ENCODE measurements at regions not wholly inside any gene's neighbourhood (a gene's known extent, or its start where the extent isn't known, plus 50 kb on each side); places are given as distances from the start of the nearest gene placed in this dataset.

DNA sequence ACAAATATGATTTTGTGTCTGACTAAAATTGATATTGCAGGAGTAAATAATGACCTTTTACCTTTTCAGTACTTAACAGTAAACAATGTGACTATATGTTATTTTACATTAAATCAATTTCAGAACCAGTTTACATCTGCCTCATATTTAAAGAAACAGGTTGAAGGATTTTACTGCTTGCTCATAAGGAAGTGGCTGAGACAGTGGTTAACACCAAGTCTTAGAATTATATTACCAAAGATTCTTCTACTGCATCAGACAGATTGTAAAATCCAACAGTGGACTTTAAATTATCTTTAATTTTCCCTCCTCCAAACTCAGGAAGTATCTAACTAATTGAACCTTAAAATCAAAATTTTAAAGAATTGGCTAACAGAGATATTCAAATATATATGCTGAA is 1929.9 kb downstream of the PCDH9 start:
- Histone ChIP-seq H2AK9ac (replicated peaks; ENCODE audit: low read depth, low read length, poor library complexity) (no peak overlapping the region), H4K20me1 (ENCODE audit: insufficient read depth, low read length) (no peaks in the 10 kb centered on the region), H3K9ac (ENCODE audit: low read depth, low read length) (no peak overlapping the region), H2AK5ac (ENCODE audit: low read depth, low read length) (no peak overlapping the region), H3K9me1 (ENCODE audit: insufficient read depth, low read length) (no peaks in the 10 kb centered on the region), H4K5ac (ENCODE audit: low read depth, low read length) (no peak overlapping the region), H3K14ac (replicated peaks; ENCODE audit: low read depth, low read length) (no peak overlapping the region), H3K4me3 (ENCODE audit: insufficient read depth, low read depth, low read length) (no peak overlapping the region), H2AFZ (replicated peaks; ENCODE audit: low read length, poor library complexity) (no peak overlapping the region), H4K91ac (ENCODE audit: insufficient read depth, low read depth, low read length) (no peak overlapping the region), H4K8ac (ENCODE audit: low read depth in 2 of 2, low read length in 2 of 2) (no peak overlapping the region), H3K27ac (ENCODE audit: insufficient read depth, low read length) (no peak overlapping the region), H3K23ac (ENCODE audit: low read depth, low read length) (no peak overlapping the region), H3K18ac (ENCODE audit: low read depth, low read length) (no peak overlapping the region), H2BK120ac (ENCODE audit: low read depth, low read length) (no peak overlapping the region), H3K9me3 (ENCODE audit: control insufficient read depth, insufficient read depth, low read length) (no peaks in the 10 kb centered on the region), H3K4ac (ENCODE audit: low read depth, low read length) (no peak overlapping the region), H3K4me2 (ENCODE audit: low read depth, low read length) (no peak overlapping the region), H3K36me3 (ENCODE audit: control insufficient read depth, insufficient read depth, low read length) (no peaks in the 10 kb centered on the region), H3K4me1 (ENCODE audit: control insufficient read depth, insufficient read depth, low read length) (no peaks in the 10 kb centered on the region), H2BK15ac (ENCODE audit: low read depth, low read length) (no peak overlapping the region), H3K27me3 (ENCODE audit: control insufficient read depth, insufficient read depth, low read length) (no peaks in the 10 kb centered on the region), H2BK5ac (ENCODE audit: low read depth, low read length, poor library complexity, severe bottlenecking) (no peak overlapping the region), H3K79me1 (ENCODE audit: low read depth in 1 of 2, low read length in 2 of 2) (no peaks in the 10 kb centered on the region), H3K56ac (ENCODE audit: extremely low read depth, insufficient read depth, low read length) (no peak overlapping the region), H2BK20ac (ENCODE audit: low read depth, low read length) (no peak overlapping the region)
- TF ChIP-seq MAFK (IDR thresholded peaks at IDR 0.05; ENCODE audit: low read depth, low read length): no peak
- TF ChIP-seq FOS (IDR thresholded peaks at IDR 0.05; ENCODE audit: low read depth, low read length): no peak
- TF ChIP-seq RAD21 (IDR thresholded peaks at IDR 0.05; ENCODE audit: low read length): no peak
- TF ChIP-seq MAZ (IDR thresholded peaks at IDR 0.05; ENCODE audit: borderline replicate concordance, low read depth, low read length): no peak
- TF ChIP-seq RFX5 (IDR thresholded peaks at IDR 0.05; ENCODE audit: low read depth, low read length): no peak
- TF ChIP-seq, protein P1, sequence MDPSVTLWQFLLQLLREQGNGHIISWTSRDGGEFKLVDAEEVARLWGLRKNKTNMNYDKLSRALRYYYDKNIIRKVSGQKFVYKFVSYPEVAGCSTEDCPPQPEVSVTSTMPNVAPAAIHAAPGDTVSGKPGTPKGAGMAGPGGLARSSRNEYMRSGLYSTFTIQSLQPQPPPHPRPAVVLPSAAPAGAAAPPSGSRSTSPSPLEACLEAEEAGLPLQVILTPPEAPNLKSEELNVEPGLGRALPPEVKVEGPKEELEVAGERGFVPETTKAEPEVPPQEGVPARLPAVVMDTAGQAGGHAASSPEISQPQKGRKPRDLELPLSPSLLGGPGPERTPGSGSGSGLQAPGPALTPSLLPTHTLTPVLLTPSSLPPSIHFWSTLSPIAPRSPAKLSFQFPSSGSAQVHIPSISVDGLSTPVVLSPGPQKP (IDR thresholded peaks at IDR 0.05; ENCODE audit: borderline replicate concordance, low read depth, low read length): no peak
- no peak for TF ChIP-seq RCOR1 (IDR thresholded peaks at IDR 0.05; ENCODE audit: insufficient replicate concordance, low read length)
- TF ChIP-seq, protein P2, sequence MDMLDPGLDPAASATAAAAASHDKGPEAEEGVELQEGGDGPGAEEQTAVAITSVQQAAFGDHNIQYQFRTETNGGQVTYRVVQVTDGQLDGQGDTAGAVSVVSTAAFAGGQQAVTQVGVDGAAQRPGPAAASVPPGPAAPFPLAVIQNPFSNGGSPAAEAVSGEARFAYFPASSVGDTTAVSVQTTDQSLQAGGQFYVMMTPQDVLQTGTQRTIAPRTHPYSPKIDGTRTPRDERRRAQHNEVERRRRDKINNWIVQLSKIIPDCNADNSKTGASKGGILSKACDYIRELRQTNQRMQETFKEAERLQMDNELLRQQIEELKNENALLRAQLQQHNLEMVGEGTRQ (IDR thresholded peaks at IDR 0.05; ENCODE audit: low read depth, low read length): no peak
- in situ Hi-C loops (cut with MboI; ENCODE audit: low sequenced_read_pairs) (no loop called here), dilution Hi-C loops (cut with HindIII; ENCODE audit: low sequenced_read_pairs, unreplicated experiment) (no loop called here), intact Hi-C loops (cut with micrococcal nuclease) (no loop called here)
- BruUV-seq (replicated peaks): no TSS peak
- ChIA-PET CTCF (no interaction called here), POLR2A (ENCODE audit: unreplicated experiment) (no interaction called here)
- DNase-seq (no peak), ATAC-seq (ENCODE audit: low read depth) (no peak)
